GM19395 (cell line): ENCODE measurements at regions not wholly inside any gene's neighbourhood (a gene's known extent, or its start where the extent isn't known, plus 50 kb on each side); places are given as distances from the start of the nearest gene placed in this dataset.

ENCODE experiments used
- ATAC-seq: cut with Tn5 transposase; IDR thresholded peaks from one replicate; pipeline ENCODE4 v1.9.1; 2021; ENCODE audit warnings: mild to moderate bottlenecking, moderate library complexity; ENCODE audit not compliant: unreplicated experiment

GRCh38 chr5:54746777-54747398 lies 229.3 kb downstream of the SNX18 start:
- no peak for ATAC-seq

- ATAC-seq: no peak
These were observed 228.8 kb downstream of the SNX18 start for GRCh38 chr5:54746346-54746745.

DNA sequence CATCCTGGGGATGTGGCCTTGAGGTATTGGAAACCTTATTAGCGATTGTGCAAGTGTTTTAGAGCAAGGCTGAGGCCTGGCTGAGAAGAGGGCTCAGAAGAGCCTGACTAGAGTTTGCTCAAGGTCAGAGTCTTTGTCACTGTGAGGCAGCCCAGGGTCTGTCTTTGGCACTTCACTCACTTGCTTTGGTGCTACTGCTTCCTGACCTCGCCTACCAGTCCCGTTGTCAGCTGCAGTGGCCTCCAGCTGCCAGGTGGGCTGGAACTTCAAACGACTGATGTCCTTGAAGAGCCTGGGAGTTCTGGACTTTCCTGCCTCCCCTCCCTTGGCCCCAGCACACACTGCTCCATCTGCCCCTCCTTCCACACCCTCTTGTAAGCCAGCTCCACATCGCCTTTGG lies 228.0 kb downstream of the SNX18 start:
- ATAC-seq: no peak

GRCh38 chr5:54743997-54744788 lies 226.6 kb downstream of the SNX18 start:
- ATAC-seq: peak; percentile 81

DNA sequence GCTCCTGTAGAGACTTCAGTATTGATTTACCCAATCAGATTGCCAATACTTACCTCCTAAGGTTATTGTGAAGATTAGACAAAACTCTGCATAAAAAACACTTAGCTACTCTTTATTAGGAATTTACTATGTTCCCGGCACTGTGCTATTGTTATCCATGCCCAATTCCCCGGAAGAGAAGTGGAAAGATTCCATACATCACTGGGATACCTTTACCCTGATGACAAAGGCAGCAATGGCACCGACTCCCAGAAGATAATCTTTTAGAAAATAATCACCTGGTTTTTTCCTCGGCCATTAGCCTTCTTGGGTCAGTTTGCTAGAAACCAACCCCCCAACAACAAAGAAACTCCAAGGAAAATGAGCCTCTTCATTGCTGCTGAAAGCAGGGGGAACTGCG lies 226.0 kb downstream of the SNX18 start:
- ATAC-seq: no peak

GRCh38 chr5:54742417-54742891 lies 224.9 kb downstream of the SNX18 start:
- no peak for ATAC-seq

DNA sequence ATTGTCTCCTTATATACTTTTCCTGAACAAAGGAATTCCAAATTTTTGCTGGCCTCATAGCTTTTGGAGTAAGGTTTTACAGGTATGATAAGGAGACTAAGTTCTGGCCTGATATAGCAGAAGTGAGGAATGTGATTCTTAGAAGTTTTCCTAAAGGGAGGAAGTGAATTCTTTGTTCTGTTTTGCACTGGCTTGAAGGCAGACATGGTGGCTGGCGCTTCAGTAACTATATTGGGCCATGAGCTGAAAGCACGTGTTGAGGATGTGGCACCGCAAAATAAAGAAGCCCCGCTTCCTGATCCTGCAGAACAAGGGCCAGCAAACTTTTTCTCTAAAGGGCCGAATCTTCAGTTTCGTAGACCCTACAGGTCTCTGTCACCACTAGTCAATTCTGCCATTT lies 224.2 kb downstream of the SNX18 start:
- no peak for ATAC-seq

GRCh38 chr5:54740141-54740540 lies 222.6 kb downstream of the SNX18 start:
- ATAC-seq: no peak

GRCh38 chr5:54739371-54739770 lies 221.8 kb downstream of the SNX18 start:
- no peak for ATAC-seq

GRCh38 chr5:54738973-54739367 lies 221.4 kb downstream of the SNX18 start:
- no peak for ATAC-seq

- no peak for ATAC-seq
These were observed 220.8 kb downstream of the SNX18 start for GRCh38 chr5:54738118-54738972.

DNA sequence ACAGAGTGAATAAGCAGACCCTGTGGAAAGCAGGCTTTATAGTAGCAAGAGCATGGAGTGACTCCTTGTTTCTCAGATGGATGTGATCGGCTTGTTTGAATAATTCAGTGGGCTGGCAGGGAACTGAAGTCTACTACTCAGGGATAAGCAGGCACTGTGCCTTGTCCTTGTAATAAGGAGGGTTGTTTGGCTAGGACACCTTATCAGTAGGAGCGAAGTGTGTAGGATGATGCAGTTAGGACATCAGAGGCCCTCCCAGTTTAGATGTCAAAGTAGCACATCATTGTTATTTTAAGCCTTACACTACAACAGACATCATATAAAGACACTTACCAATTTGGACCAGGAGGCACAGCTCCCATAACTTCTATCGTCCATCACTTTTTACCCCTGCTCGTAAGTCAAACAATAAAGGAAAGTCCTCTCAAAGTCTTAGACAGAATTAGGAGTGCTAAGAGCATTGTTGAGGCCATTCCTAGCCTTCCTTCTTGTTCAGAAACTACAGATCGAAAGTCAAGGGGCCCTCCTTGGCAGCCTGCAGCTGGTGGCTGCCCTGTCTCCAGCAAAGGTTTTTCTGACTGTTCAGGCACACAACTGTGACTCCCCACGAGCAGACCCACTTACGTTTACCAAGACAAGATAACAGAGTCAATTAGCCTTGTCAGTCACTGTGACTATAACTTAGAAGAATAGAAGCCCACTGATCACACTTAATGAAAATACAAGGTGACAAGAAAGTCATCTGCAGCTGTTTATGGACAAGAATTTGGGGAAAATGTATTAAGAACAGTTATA lies 218.6 kb downstream of the SNX18 start:
- no peak for ATAC-seq

- no peak for ATAC-seq
These were observed 215.5 kb downstream of the SNX18 start for GRCh38 chr5:54733101-54733500.

- ATAC-seq: no peak
These were observed 214.5 kb downstream of the SNX18 start for GRCh38 chr5:54732108-54732507.

GRCh38 chr5:54728588-54728915 lies 211.0 kb downstream of the SNX18 start:
- ATAC-seq: no peak

DNA sequence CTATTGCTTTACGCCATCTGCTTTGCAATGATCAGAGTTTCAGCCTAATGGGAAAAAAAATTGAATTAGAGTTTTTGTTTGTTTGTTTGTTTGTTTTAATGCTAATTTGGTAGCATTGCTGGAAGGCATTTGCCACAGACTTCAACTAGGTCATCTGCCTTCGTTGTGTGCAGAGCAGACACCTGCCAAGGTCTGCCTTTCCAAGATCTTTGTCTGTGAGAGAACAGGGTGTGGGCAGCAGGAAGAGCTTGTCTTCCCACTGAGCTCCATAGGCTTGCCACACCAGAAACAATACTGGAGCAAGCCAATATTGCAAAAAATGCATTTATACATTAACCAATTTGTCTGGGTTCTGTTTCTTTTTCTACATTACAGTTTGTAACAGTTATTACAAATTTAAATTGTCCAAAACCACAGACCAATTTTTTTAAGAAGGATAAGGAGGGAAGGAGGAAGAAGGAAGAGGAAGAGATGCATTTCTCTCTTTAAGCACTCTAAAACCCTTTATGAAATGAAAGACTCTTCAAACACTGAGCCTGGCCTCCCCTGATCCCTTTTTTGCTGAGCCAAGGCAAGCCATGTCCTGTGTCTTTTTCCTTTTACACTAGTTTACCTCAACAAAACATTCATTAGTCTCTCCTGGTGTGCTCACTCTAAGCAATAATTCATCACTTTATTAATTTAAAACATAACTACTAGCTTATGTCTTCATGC lies 210.5 kb downstream of the SNX18 start:
- no peak for ATAC-seq

DNA sequence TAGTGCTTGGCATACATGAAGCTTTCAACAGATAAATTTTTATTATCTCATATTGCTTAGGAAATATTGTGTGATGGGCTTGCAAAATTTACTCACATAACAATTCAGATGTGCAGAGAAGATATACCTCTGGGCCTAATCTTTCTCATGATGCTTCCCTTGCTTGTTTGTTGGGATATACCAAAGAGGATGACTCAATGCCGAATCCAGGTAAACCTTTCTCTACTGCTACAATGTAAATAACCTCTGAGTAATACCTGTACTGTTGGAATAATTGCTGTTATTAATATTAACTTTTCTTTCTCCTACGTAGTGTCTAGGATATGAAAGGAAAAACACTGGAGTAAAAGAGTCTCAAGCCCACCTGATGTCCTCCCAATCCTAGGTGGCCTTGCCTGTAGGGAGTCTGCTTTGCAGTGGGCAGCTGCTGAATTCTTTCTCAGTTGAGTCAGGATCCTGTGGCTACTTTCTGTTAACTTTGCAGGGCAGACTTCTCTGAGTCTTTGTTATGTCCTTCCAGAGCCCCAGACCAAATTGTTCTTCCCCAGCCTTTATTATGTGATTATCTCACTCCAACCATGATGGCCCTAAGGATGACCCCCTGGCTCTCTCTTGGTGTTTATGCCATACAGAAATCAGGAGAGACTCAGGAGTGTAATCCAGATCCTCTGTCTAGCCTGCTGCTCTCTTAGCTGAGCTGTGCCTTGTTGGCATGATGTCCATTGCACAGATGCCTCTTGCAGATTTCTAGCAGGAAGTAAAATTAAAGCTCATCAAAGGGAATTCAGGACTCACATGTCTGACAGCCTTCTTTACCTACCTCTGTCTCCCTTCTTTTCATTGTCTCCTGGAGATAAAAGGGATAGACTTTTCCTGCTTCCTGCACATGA lies 208.1 kb downstream of the SNX18 start:
- no peak for ATAC-seq

GRCh38 chr5:54722846-54723433 lies 205.4 kb downstream of the SNX18 start:
- ATAC-seq: no peak
